Thoracic aorta (tissue), 2 donors: ENCODE measurements at regions not wholly inside any gene's neighbourhood (a gene's known extent, or its start where the extent isn't known, plus 50 kb on each side); places are given as distances from the start of the nearest gene placed in this dataset.
"Not testable (repeated sequence)": the region's sequence is repeated elsewhere in the genome, so short reads cannot be mapped to it uniquely, and the experiment has no call there.

ENCODE experiments used
- ATAC-seq: fragments of 150-250 bp; one replicate; pipeline ENCODE4 v1.8.0; 2017; ENCODE audit warnings: low read depth; ENCODE audit not compliant: insufficient number of reproducible peaks, low FRiP score
- DNase-seq: peaks from one replicate; pipeline ENCODE4 v3.0.0-alpha.2; 2020; ENCODE audit warnings: low spot score
- H3K27ac ChIP-seq, 2 donors: fragments of 200-600 bp; sonication (generic); 1 replicate in 1 of 2; 2 replicates in 1 of 2; pipeline ENCODE4 v1.5.1; 2016; ENCODE audit warnings: mild to moderate bottlenecking in 2 of 2, moderate library complexity in 2 of 2
- H3K27me3 ChIP-seq: fragments of 200-600 bp; sonication (generic); replicated peaks from 2 replicates; pipeline ENCODE4 v1.6.0; 2016; ENCODE audit warnings: mild to moderate bottlenecking; ENCODE audit not compliant: insufficient read depth
- H3K36me3 ChIP-seq: fragments of 200-600 bp; sonication (generic); one replicate; pipeline ENCODE4 v1.5.1; 2016
- H3K4me1 ChIP-seq, 2 donors: fragments of 200-600 bp; sonication (generic); 1 replicate in 1 of 2; 2 replicates in 1 of 2; pipeline versions ENCODE4 v1.5.1 to v1.6.0; 2016; ENCODE audit warnings: low read depth in 2 of 2, mild to moderate bottlenecking in 1 of 2; ENCODE audit not compliant: control insufficient read depth in 1 of 2
- H3K4me3 ChIP-seq: fragments of 200-600 bp; sonication (generic); 2 replicates; pipeline ENCODE4 v1.5.1; 2016; ENCODE audit warnings: mild to moderate bottlenecking
- H3K9me3 ChIP-seq: fragments of 200-600 bp; sonication (generic); 2 replicates; pipeline ENCODE4 v1.5.1; 2016
- TF ChIP-seq, protein P1 (sequence below): fragments of 200-600 bp; sonication (generic); IDR thresholded peaks from one replicate; pipeline ENCODE4 v1.5.1; 2019; ENCODE audit warnings: antibody characterized with exemption

DNA sequence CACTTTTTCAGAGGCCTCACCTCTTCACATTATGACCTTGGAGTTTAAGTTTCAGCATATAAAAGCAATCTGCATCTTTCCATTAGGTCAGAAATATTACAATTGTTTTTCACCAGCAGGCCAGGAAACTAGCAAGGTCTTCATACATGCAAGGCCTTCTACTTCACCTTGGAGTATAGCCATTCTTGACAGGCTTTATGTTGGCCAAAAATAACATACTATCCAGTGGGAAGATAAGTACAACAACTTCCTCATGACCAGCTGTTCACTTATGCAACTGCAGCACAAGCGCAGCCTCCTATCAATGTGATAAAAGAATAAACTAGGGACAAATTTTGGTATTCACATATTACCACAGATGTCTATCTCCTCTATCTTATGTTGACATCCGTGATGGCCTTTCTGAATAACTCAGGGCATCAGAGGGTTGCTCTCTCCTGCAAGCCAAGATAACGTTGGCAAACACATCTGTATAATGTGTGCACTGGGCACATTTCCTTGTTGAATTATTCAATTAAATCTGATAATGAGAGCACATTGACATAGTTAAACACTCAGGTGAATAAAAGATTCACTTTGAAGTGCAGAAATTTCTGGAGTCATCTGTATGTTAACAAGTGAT is 239.8 kb downstream of the FZD1 start:
- Histone ChIP-seq H3K27me3 (no peaks in the 10 kb centered on the region), H3K9me3 (no peaks in the 10 kb centered on the region), H3K27ac (no peak overlapping the region), H3K36me3 (no peaks in the 10 kb centered on the region), H3K4me3 (no peak overlapping the region), H3K4me1 (no peaks in the 10 kb centered on the region)
- TF ChIP-seq, protein P1, sequence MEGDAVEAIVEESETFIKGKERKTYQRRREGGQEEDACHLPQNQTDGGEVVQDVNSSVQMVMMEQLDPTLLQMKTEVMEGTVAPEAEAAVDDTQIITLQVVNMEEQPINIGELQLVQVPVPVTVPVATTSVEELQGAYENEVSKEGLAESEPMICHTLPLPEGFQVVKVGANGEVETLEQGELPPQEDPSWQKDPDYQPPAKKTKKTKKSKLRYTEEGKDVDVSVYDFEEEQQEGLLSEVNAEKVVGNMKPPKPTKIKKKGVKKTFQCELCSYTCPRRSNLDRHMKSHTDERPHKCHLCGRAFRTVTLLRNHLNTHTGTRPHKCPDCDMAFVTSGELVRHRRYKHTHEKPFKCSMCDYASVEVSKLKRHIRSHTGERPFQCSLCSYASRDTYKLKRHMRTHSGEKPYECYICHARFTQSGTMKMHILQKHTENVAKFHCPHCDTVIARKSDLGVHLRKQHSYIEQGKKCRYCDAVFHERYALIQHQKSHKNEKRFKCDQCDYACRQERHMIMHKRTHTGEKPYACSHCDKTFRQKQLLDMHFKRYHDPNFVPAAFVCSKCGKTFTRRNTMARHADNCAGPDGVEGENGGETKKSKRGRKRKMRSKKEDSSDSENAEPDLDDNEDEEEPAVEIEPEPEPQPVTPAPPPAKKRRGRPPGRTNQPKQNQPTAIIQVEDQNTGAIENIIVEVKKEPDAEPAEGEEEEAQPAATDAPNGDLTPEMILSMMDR, result no peak
- DNase-seq, result no peak
- no peak for ATAC-seq

DNA sequence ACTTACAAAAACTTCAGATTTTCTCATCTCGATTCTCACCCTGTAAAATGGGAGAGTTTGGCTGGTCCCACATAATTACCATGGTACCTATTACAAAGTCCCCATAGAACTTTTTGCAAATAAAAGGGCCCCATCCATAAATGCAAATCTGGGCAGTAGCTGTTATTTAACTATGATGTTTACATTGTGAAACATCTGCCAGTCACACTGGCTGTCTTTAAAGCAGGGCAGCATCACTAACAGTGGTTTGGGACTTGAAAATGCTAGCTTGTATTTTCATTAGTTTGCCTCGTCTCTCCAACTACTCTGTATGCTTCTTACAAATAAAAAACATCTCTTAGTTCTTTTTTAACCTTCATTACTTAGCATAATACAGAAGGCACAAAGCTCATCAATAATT is 240.7 kb downstream of the FZD1 start:
- ATAC-seq (no peak), DNase-seq (no peak)
- Histone ChIP-seq H3K9me3 (no peaks in the 10 kb centered on the region), H3K27ac (no peak overlapping the region), H3K36me3 (no peaks in the 10 kb centered on the region), H3K4me1 (no peaks in the 10 kb centered on the region), H3K27me3 (no peaks in the 10 kb centered on the region), H3K4me3 (no peak overlapping the region)
- TF ChIP-seq, protein P1, result no peak

GRCh38 chr7:91506966-91507365 is 242.7 kb downstream of the FZD1 start:
- not testable (repeated sequence) for H3K27ac ChIP-seq, H3K4me1 ChIP-seq, ATAC-seq, H3K9me3 ChIP-seq, DNase-seq, H3K36me3 ChIP-seq, H3K4me3 ChIP-seq, H3K27me3 ChIP-seq

- H3K27ac ChIP-seq, ATAC-seq, H3K4me1 ChIP-seq, H3K9me3 ChIP-seq, DNase-seq, H3K36me3 ChIP-seq, H3K27me3 ChIP-seq, H3K4me3 ChIP-seq: not testable (repeated sequence)
Observed at GRCh38 chr7:91511861-91512260, 247.6 kb downstream of the FZD1 start.

DNA sequence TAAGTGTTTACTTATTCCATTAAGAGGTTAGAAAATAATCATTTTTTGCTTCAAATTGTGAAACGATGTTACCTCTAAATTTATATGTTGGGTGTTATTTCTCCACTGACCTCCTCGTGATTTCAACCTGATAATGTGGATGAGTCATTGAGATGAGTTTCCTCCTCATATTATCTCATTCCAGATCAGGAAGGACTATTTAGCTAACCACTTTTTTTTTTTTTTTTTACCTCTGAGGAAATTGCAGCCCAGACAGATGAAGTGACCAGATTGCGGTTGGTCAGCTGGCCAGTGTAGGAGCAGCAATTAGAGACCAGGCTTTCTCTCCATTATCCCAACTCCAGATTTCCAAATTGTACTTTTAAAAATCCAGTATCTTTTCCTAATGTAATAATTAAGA is 248.7 kb downstream of the FZD1 start:
- Histone ChIP-seq H3K27me3 (no peaks in the 10 kb centered on the region), H3K9me3 (no peaks in the 10 kb centered on the region), H3K36me3 (no peaks in the 10 kb centered on the region), H3K4me3 (no peak overlapping the region), H3K4me1 (no peaks in the 10 kb centered on the region), H3K27ac (no peak overlapping the region)
- TF ChIP-seq, protein P1, result no peak
- DNase-seq, result no peak
- ATAC-seq, result no peak

- Histone ChIP-seq H3K36me3 (no peaks in the 10 kb centered on the region), H3K4me1 (no peaks in the 10 kb centered on the region), H3K27ac (no peak overlapping the region), H3K4me3 (no peak overlapping the region), H3K27me3 (no peaks in the 10 kb centered on the region), H3K9me3 (no peaks in the 10 kb centered on the region)
- ATAC-seq (no peak), DNase-seq (no peak)
- TF ChIP-seq, protein P1, result no peak
Observed at GRCh38 chr7:91514591-91514990, 250.4 kb downstream of the FZD1 start.
